IMR-90 (cell line): ENCODE measurements at regions not wholly inside any gene's neighbourhood (a gene's known extent, or its start where the extent isn't known, plus 50 kb on each side); places are given as distances from the start of the nearest gene placed in this dataset.

Source experiments
- ATAC-seq: fragments of 200-7000 bp; cut with Tn5 transposase; 2 replicates; pipeline ENCODE4 v1.9.1; 2020; ENCODE audit warnings: low read depth, mild to moderate bottlenecking, moderate library complexity
- BruUV-seq: library from RNA; stranded (reverse); fragments of 400-500 nt; replicated peaks from 2 replicates; lab custom pipeline; 2021; lab: Mats Ljungman, UMichigan
- CTCF ChIA-PET: fragments of 300-600 bp; formaldehyde crosslinking; extraction: SDS; loops from one replicate; lab custom pipeline; 2021; ENCODE audit warnings: antibody characterized with exemption; lab: Yijun Ruan, JAX
- POLR2A ChIA-PET: fragments of 300-600 bp; sonication (Branson Sonifier 250); formaldehyde crosslinking; loops from one replicate; lab custom pipeline; 2022; ENCODE audit warnings: antibody characterized with exemption; ENCODE audit not compliant: unreplicated experiment; lab: Charles Lee
- DNase-seq: peaks from one replicate; pipeline ENCODE4 v3.0.0; 2013
- H2AFZ ChIP-seq: replicated peaks from 2 replicates; pipeline ENCODE3; 2013; ENCODE audit warnings: low read length, mild to moderate bottlenecking; ENCODE audit not compliant: poor library complexity
- H2AK5ac ChIP-seq: 2 replicates; pipeline ENCODE4 v1.6.1; 2013; ENCODE audit warnings: low read depth, low read length, inconsistent platforms
- H2AK9ac ChIP-seq: replicated peaks from 2 replicates; pipeline ENCODE3; 2013; ENCODE audit warnings: mild to moderate bottlenecking, low read depth, low read length, moderate library complexity; ENCODE audit not compliant: poor library complexity
- H2BK120ac ChIP-seq: 2 replicates; pipeline ENCODE4 v1.6.1; 2013; ENCODE audit warnings: low read depth, low read length, inconsistent platforms
- H2BK15ac ChIP-seq: 3 replicates; pipeline ENCODE4 v1.6.1; 2013; ENCODE audit warnings: low read depth, low read length, inconsistent platforms
- H2BK20ac ChIP-seq: 2 replicates; pipeline ENCODE4 v1.6.1; 2013; ENCODE audit warnings: low read depth, mild to moderate bottlenecking, inconsistent platforms, low read length, moderate library complexity
- H2BK5ac ChIP-seq: 2 replicates; pipeline ENCODE4 v1.6.1; 2013; ENCODE audit warnings: mild to moderate bottlenecking, low read depth, low read length, inconsistent platforms; ENCODE audit not compliant: poor library complexity, severe bottlenecking
- H3K14ac ChIP-seq: replicated peaks from 2 replicates; pipeline ENCODE4 v1.6.1; 2013; ENCODE audit warnings: low read depth, low read length, inconsistent platforms
- H3K18ac ChIP-seq: 2 replicates; pipeline ENCODE4 v1.6.1; 2013; ENCODE audit warnings: low read depth, low read length, control low read depth
- H3K23ac ChIP-seq: 2 replicates; pipeline ENCODE4 v1.6.1; 2013; ENCODE audit warnings: low read depth, low read length, inconsistent platforms
- H3K27ac ChIP-seq: 2 replicates; pipeline ENCODE4 v1.5.1; 2013; ENCODE audit warnings: mild to moderate bottlenecking, control low read depth, low read length; ENCODE audit not compliant: insufficient read depth
- H3K27me3 ChIP-seq: 2 replicates; pipeline ENCODE4 v1.6.1; 2013; ENCODE audit warnings: low read length; ENCODE audit not compliant: control insufficient read depth, insufficient read depth
- H3K36me3 ChIP-seq: 2 replicates; pipeline ENCODE4 v1.6.1; 2013; ENCODE audit warnings: low read length, mixed read lengths; ENCODE audit not compliant: control insufficient read depth, insufficient read depth
- H3K4ac ChIP-seq: 2 replicates; pipeline ENCODE4 v1.6.1; 2013; ENCODE audit warnings: low read depth, low read length, inconsistent platforms
- H3K4me1 ChIP-seq: 2 replicates; pipeline ENCODE4 v1.6.1; 2013; ENCODE audit warnings: low read length, mixed read lengths; ENCODE audit not compliant: control insufficient read depth, insufficient read depth
- H3K4me2 ChIP-seq: 2 replicates; pipeline ENCODE4 v1.6.1; 2013; ENCODE audit warnings: low read depth, mild to moderate bottlenecking, control low read depth, low read length, moderate library complexity
- H3K4me3 ChIP-seq: 2 replicates; pipeline ENCODE4 v1.5.1; 2013; ENCODE audit warnings: low read depth, mild to moderate bottlenecking, control low read depth, low read length, moderate library complexity; ENCODE audit not compliant: insufficient read depth
- H3K56ac ChIP-seq: 2 replicates; pipeline ENCODE4 v1.6.1; 2013; ENCODE audit warnings: low read length, inconsistent platforms; ENCODE audit not compliant: insufficient read depth; ENCODE audit errors: extremely low read depth
- H3K79me1 ChIP-seq, 2 experiments: 2 replicates each; pipeline ENCODE4 v1.6.1; 2013; ENCODE audit warnings: low read length in 2 of 2, inconsistent platforms in 1 of 2, low read depth in 1 of 2
- H3K9ac ChIP-seq: 2 replicates; pipeline ENCODE4 v1.6.1; 2013; ENCODE audit warnings: low read depth, low read length, control low read depth
- H3K9me1 ChIP-seq: 2 replicates; pipeline ENCODE4 v1.6.1; 2013; ENCODE audit warnings: low read length, inconsistent platforms; ENCODE audit not compliant: insufficient read depth
- H3K9me3 ChIP-seq: 2 replicates; pipeline ENCODE4 v1.6.1; 2013; ENCODE audit warnings: low read length; ENCODE audit not compliant: control insufficient read depth, insufficient read depth
- H4K20me1 ChIP-seq: 2 replicates; pipeline ENCODE4 v1.6.1; 2013; ENCODE audit warnings: low read length, inconsistent platforms; ENCODE audit not compliant: insufficient read depth
- H4K5ac ChIP-seq: 2 replicates; pipeline ENCODE4 v1.6.1; 2013; ENCODE audit warnings: mild to moderate bottlenecking, low read depth, low read length, control low read depth
- H4K8ac ChIP-seq, 2 experiments: 2 replicates each; pipeline ENCODE4 v1.6.1; 2013; ENCODE audit warnings: low read depth in 2 of 2, low read length in 2 of 2, control low read depth in 1 of 2, inconsistent platforms in 1 of 2
- H4K91ac ChIP-seq: 2 replicates; pipeline ENCODE4 v1.6.1; 2013; ENCODE audit warnings: low read depth, low read length, inconsistent platforms; ENCODE audit not compliant: insufficient read depth
- BHLHE40 ChIP-seq: fragments of 150-350 bp; IDR thresholded peaks from 2 replicates; pipeline ENCODE4 v1.6.1; 2016; ENCODE audit warnings: mild to moderate bottlenecking, low read depth, low read length
- CEBPB ChIP-seq: IDR thresholded peaks from 2 replicates; pipeline ENCODE4 v1.6.1; 2012; ENCODE audit warnings: low read depth, low read length, improper control_type of control experiment
- MAFK ChIP-seq: IDR thresholded peaks from 2 replicates; pipeline ENCODE4 v1.6.1; 2012; ENCODE audit warnings: low read depth, low read length, improper control_type of control experiment
- MXI1 ChIP-seq: IDR thresholded peaks from 2 replicates; pipeline ENCODE4 v1.6.1; 2012; ENCODE audit warnings: low read depth, mild to moderate bottlenecking, low read length, moderate library complexity, borderline replicate concordance
- NFE2L2 ChIP-seq: fragments of 150-350 bp; IDR thresholded peaks from 2 replicates; pipeline ENCODE4 v1.6.1; 2016; ENCODE audit warnings: low read depth, mild to moderate bottlenecking, low read length
- RAD21 ChIP-seq: IDR thresholded peaks from 2 replicates; pipeline ENCODE4 v1.6.1; 2012; ENCODE audit warnings: low read length, improper control_type of control experiment
- RCOR1 ChIP-seq: IDR thresholded peaks from 2 replicates; pipeline ENCODE4 v1.6.1; 2012; ENCODE audit warnings: mild to moderate bottlenecking, low read length, improper control_type of control experiment; ENCODE audit not compliant: insufficient replicate concordance
- RFX5 ChIP-seq: IDR thresholded peaks from 2 replicates; pipeline ENCODE4 v1.8.0; 2012; ENCODE audit warnings: low read depth, mild to moderate bottlenecking, low read length, moderate library complexity
- SMC3 ChIP-seq: fragments of 150-350 bp; IDR thresholded peaks from 2 replicates; pipeline ENCODE4 v1.6.1; 2016; ENCODE audit warnings: low read depth, mild to moderate bottlenecking, antibody characterized with exemption, low read length, moderate library complexity
- WGBS, 2 experiments: methylation state at CpG; one replicate each; pipeline versions ENCODE4 v1.1.5 to v1.1.7; 2013; ENCODE audit warnings: missing lambda C conversion rate in 2 of 2; ENCODE audit not compliant: insufficient read length in 1 of 2; ENCODE audit errors: extremely low coverage in 2 of 2; 5-methylcytosine and 5-hydroxymethylcytosine counted together
- dilution Hi-C: fragments of 300-500 bp; cut with HindIII; formaldehyde crosslinking; loops from one replicate; pipeline ENCODE4 v1.14.3; 2018; ENCODE audit warnings: low sequenced_read_pairs; ENCODE audit not compliant: unreplicated experiment
- in situ Hi-C: fragments of 300-500 bp; cut with MboI; formaldehyde crosslinking; loops from 3 replicates; pipeline ENCODE4 v1.14.3; 2019; ENCODE audit warnings: low sequenced_read_pairs, inconsistent platforms, mixed read lengths
- intact Hi-C: fragments of 100-400 bp; cut with micrococcal nuclease; formaldehyde crosslinking; loops from 2 replicates; pipeline ENCODE4 v1.10.0; 2022
- TF ChIP-seq, protein P1 (sequence below): fragments of 150-350 bp; IDR thresholded peaks from 2 replicates; pipeline ENCODE4 v1.6.1; 2016; ENCODE audit warnings: low read depth, mild to moderate bottlenecking, low read length, moderate library complexity, borderline replicate concordance
- TF ChIP-seq, protein P2 (sequence below): fragments of 150-350 bp; IDR thresholded peaks from 2 replicates; pipeline ENCODE4 v1.6.1; 2017; ENCODE audit warnings: mild to moderate bottlenecking, antibody characterized with exemption, low read length, low read depth

DNA sequence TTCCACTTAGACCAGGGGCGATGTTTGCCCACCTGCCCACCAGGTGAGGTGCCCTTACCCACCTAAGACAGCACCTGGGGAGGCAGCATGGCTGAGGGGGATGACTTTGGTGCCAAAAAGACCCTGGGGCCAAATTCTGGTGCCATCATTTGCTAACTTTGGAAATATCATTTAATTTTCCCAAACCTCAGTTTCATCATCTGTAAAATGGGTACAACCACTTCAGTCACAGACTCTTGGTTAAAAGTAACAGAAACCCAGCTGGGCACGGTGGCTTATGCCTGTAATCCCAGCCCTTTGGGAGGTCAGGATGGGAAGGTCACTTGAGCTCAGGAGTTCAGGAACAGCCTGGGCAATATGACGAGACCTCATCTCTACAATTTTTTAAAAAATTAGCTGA, 177.8 kb downstream of the USP12 start:
- H2BK15ac ChIP-seq: no peak overlapping the region
- ATAC-seq (no peak), DNase-seq (no peak)
- no peak overlapping the region for H3K27ac ChIP-seq
- no peak overlapping the region for H3K23ac ChIP-seq
- CTCF ChIA-PET: no interaction called here
- H3K9me1 ChIP-seq: peaks cover 6% of the 10 kb centered on the region; the same call in 1 of the 2 replicates
- no TSS peak for BruUV-seq
- no peaks in the 10 kb centered on the region for H3K79me1 ChIP-seq
- H3K9me3 ChIP-seq: no peaks in the 10 kb centered on the region
- no peak overlapping the region for H4K8ac ChIP-seq
- intact Hi-C loops: no loop called here
- no peak overlapping the region for H2AFZ ChIP-seq
- H3K18ac ChIP-seq: no peak overlapping the region
- in situ Hi-C loops: loop anchor here (25.0 kb wide), 1 partner anchor 619 kb away; the partner anchor contains the start of genes LNX2 and POLR1D
- no peaks in the 10 kb centered on the region for H4K20me1 ChIP-seq
- no peak overlapping the region for H2BK5ac ChIP-seq
- no peak overlapping the region for H4K5ac ChIP-seq
- no peak overlapping the region for H2BK20ac ChIP-seq
- WGBS, 2 experiments: no CpG with 5 or more reads among the region's 3 CpGs
- no peak overlapping the region for H3K14ac ChIP-seq
- TF ChIP-seq RCOR1 (no peak), BHLHE40 (no peak), CEBPB (no peak), NFE2L2 (no peak), MAFK (no peak), RAD21 (no peak), SMC3 (no peak), RFX5 (no peak), MXI1 (no peak)
- TF ChIP-seq, protein P1, sequence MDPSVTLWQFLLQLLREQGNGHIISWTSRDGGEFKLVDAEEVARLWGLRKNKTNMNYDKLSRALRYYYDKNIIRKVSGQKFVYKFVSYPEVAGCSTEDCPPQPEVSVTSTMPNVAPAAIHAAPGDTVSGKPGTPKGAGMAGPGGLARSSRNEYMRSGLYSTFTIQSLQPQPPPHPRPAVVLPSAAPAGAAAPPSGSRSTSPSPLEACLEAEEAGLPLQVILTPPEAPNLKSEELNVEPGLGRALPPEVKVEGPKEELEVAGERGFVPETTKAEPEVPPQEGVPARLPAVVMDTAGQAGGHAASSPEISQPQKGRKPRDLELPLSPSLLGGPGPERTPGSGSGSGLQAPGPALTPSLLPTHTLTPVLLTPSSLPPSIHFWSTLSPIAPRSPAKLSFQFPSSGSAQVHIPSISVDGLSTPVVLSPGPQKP: no peak
- TF ChIP-seq, protein P2, sequence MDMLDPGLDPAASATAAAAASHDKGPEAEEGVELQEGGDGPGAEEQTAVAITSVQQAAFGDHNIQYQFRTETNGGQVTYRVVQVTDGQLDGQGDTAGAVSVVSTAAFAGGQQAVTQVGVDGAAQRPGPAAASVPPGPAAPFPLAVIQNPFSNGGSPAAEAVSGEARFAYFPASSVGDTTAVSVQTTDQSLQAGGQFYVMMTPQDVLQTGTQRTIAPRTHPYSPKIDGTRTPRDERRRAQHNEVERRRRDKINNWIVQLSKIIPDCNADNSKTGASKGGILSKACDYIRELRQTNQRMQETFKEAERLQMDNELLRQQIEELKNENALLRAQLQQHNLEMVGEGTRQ: no peak
- no peaks in the 10 kb centered on the region for H3K36me3 ChIP-seq
- H3K9ac ChIP-seq: no peak overlapping the region
- no peak overlapping the region for H3K4me2 ChIP-seq
- H2AK9ac ChIP-seq: no peak overlapping the region
- H4K91ac ChIP-seq: no peak overlapping the region
- H2BK120ac ChIP-seq: no peak overlapping the region
- no peak overlapping the region for H3K4ac ChIP-seq
- H3K27me3 ChIP-seq: peaks cover 2% of the 10 kb centered on the region
- dilution Hi-C loops: no loop called here
- POLR2A ChIA-PET: no interaction called here
- H3K4me3 ChIP-seq: no peak overlapping the region
- no peak overlapping the region for H2AK5ac ChIP-seq
- no peak overlapping the region for H3K56ac ChIP-seq
- peaks cover 12% of the 10 kb centered on the region for H3K4me1 ChIP-seq
